ENCODE measurements at regions not wholly inside any gene's neighbourhood (a gene's known extent, or its start where the extent isn't known, plus 50 kb on each side); places are given as distances from the start of the nearest gene placed in this dataset.

- TF ChIP-seq CTCF (IDR thresholded peaks at IDR 0.05; ENCODE audit: unreplicated experiment), result no peak
- H3K27ac Mint-ChIP-seq, result no peak overlapping the region
- H3K27me3 Mint-ChIP-seq, result peaks cover 66% of the 10 kb centered on the region
- no peak overlapping the region for H3K4me3 Mint-ChIP-seq (ENCODE audit: low read depth)
- H3K4me1 Mint-ChIP-seq (ENCODE audit: low read depth), result no peaks in the 10 kb centered on the region
- no peak for DNase-seq (ENCODE audit: low spot score, unreplicated experiment)
- H3K9me3 Mint-ChIP-seq (ENCODE audit: low read depth), result no peaks in the 10 kb centered on the region
- no peaks in the 10 kb centered on the region for H3K36me3 Mint-ChIP-seq (ENCODE audit: insufficient read depth)
Measured at GRCh38 chr16:86772671-86773353, 194.5 kb downstream of the FOXL1 start.

- H3K9me3 Mint-ChIP-seq (ENCODE audit: low read depth), result no peaks in the 10 kb centered on the region
- no peaks in the 10 kb centered on the region for H3K4me1 Mint-ChIP-seq (ENCODE audit: low read depth)
- no peaks in the 10 kb centered on the region for H3K36me3 Mint-ChIP-seq (ENCODE audit: insufficient read depth)
- TF ChIP-seq CTCF (IDR thresholded peaks at IDR 0.05; ENCODE audit: unreplicated experiment), result no peak
- no peak for DNase-seq (ENCODE audit: low spot score, unreplicated experiment)
- peaks cover 71% of the 10 kb centered on the region for H3K27me3 Mint-ChIP-seq
- H3K27ac Mint-ChIP-seq, result no peak overlapping the region
- H3K4me3 Mint-ChIP-seq (ENCODE audit: low read depth), result no peak overlapping the region
Measured at GRCh38 chr16:86773354-86773715, 195.0 kb downstream of the FOXL1 start.

- H3K27ac Mint-ChIP-seq, result no peak overlapping the region
- peaks cover 74% of the 10 kb centered on the region for H3K27me3 Mint-ChIP-seq
- no peak for DNase-seq (ENCODE audit: low spot score, unreplicated experiment)
- no peak for TF ChIP-seq CTCF (IDR thresholded peaks at IDR 0.05; ENCODE audit: unreplicated experiment)
- no peak overlapping the region for H3K4me3 Mint-ChIP-seq (ENCODE audit: low read depth)
- no peaks in the 10 kb centered on the region for H3K4me1 Mint-ChIP-seq (ENCODE audit: low read depth)
- no peaks in the 10 kb centered on the region for H3K36me3 Mint-ChIP-seq (ENCODE audit: insufficient read depth)
- no peaks in the 10 kb centered on the region for H3K9me3 Mint-ChIP-seq (ENCODE audit: low read depth)
Measured at GRCh38 chr16:86774931-86775330, 196.6 kb downstream of the FOXL1 start.

GRCh38 chr16:86775511-86775921 lies 197.2 kb downstream of the FOXL1 start:
- DNase-seq (ENCODE audit: low spot score, unreplicated experiment), result no peak
- TF ChIP-seq CTCF (IDR thresholded peaks at IDR 0.05; ENCODE audit: unreplicated experiment), result no peak
- no peak overlapping the region for H3K4me3 Mint-ChIP-seq (ENCODE audit: low read depth)
- H3K27me3 Mint-ChIP-seq, result peaks cover 72% of the 10 kb centered on the region
- no peak overlapping the region for H3K27ac Mint-ChIP-seq
- H3K9me3 Mint-ChIP-seq (ENCODE audit: low read depth), result no peaks in the 10 kb centered on the region
- H3K4me1 Mint-ChIP-seq (ENCODE audit: low read depth), result no peaks in the 10 kb centered on the region
- H3K36me3 Mint-ChIP-seq (ENCODE audit: insufficient read depth), result no peaks in the 10 kb centered on the region

GRCh38 chr16:86777381-86777946 lies 199.1 kb downstream of the FOXL1 start:
- TF ChIP-seq CTCF (IDR thresholded peaks at IDR 0.05; ENCODE audit: unreplicated experiment), result no peak

More at GRCh38 chr16:86777381-86777946, 199.1 kb downstream of the FOXL1 start:
- Mint-ChIP-seq H3K27me3 (peaks cover 70% of the 10 kb centered on the region), H3K4me1 (ENCODE audit: low read depth) (no peaks in the 10 kb centered on the region), H3K4me3 (ENCODE audit: low read depth) (no peak overlapping the region), H3K36me3 (ENCODE audit: insufficient read depth) (no peaks in the 10 kb centered on the region), H3K9me3 (ENCODE audit: low read depth) (no peaks in the 10 kb centered on the region), H3K27ac (no peak overlapping the region)
- no peak for DNase-seq (ENCODE audit: low spot score, unreplicated experiment)
